ENCODE measurements at regions not wholly inside any gene's neighbourhood (a gene's known extent, or its start where the extent isn't known, plus 50 kb on each side); places are given as distances from the start of the nearest gene placed in this dataset.

DNA sequence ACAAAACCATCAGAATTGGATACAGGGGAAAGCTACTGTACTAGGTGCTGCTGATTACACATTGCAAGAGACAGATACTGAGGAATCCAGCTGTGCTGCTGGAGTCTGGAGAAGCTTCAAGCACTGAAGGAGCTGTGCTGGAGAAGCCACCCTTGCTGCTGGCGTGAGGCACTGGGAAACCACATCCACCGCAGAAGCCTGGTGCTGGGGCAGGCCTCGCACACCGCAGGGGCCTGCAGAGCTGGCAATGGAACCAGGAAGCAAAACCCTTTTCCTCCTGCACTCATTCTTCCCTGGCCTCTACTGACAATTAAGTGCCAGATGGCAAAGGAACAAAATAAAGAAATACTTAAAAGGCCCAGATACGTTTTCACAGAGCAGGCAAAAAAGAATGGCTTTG is 94.4 kb upstream of the MSH6 start:
- WGBS, 2 donors, result 74 to 85% methylated on average over 5 of the region's 5 CpGs
- H3K36me3 ChIP-seq (ENCODE audit: low read depth, missing control alignments), result no peaks in the 10 kb centered on the region
- H3K4me3 ChIP-seq, result no peak overlapping the region
- TF ChIP-seq POLR2A (IDR thresholded peaks at IDR 0.05), result no peak
- no peak for TF ChIP-seq CTCF (IDR thresholded peaks at IDR 0.05)
- H3K9me3 ChIP-seq, result no peaks in the 10 kb centered on the region
- DNase-seq, result no peak
- no peak overlapping the region for H3K27ac ChIP-seq
- intact Hi-C loops (cut with DNase I; ENCODE audit: low total_unique reads), result no loop called here
- H3K4me1 ChIP-seq, result no peaks in the 10 kb centered on the region
- H3K27me3 ChIP-seq, result no peaks in the 10 kb centered on the region

DNA sequence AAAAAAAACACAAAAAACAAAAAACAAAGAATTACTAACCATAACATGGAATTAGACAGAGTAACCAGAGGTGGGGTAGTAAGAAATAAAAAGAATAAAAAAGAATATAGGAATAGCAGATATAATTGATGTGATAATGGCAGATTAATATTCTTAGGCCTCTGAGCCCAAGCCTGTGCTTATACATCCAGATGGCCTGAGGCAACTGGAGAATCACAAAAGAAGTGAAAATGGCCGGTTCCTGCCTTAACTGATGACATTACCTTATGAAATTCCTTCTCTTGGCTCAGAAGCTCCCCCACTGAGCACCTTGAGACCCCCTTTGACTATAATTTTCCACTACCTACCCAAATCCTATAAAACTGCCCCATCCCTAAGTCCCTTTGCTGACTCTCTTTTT is 95.1 kb upstream of the MSH6 start:
- Histone ChIP-seq H3K4me3 (no peak overlapping the region), H3K27me3 (no peaks in the 10 kb centered on the region), H3K4me1 (no peaks in the 10 kb centered on the region), H3K36me3 (ENCODE audit: low read depth, missing control alignments) (no peaks in the 10 kb centered on the region), H3K9me3 (no peaks in the 10 kb centered on the region), H3K27ac (no peak overlapping the region)
- intact Hi-C loops (cut with DNase I; ENCODE audit: low total_unique reads), result no loop called here
- no peak for DNase-seq
- WGBS, 2 donors, result 100% methylated on average over 1 of the region's 1 CpG
- TF ChIP-seq CTCF (IDR thresholded peaks at IDR 0.05) (no peak), POLR2A (IDR thresholded peaks at IDR 0.05) (no peak)

DNA sequence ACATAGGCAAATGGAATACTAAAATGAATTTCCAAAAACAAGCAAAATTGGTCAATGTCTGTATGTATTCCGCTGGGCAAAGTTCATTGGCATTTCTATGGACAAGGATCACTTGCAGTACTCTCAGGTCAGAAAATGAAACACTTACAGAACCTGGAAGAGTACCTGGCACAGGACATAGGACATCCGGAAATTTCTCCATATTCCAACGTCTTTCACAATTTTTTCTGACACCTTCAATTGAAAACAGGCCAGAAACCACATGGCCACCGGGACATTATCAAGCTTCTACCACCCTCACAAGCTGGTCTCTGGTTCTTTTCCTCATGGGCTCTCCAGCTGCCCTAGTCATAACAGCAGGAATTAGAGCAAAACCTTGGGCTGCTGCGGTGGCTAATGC is 96.9 kb upstream of the MSH6 start:
- Histone ChIP-seq H3K4me3 (no peak overlapping the region), H3K36me3 (ENCODE audit: low read depth, missing control alignments) (no peaks in the 10 kb centered on the region), H3K27me3 (no peaks in the 10 kb centered on the region), H3K4me1 (no peaks in the 10 kb centered on the region), H3K9me3 (no peaks in the 10 kb centered on the region), H3K27ac (no peak overlapping the region)
- no peak for DNase-seq
- intact Hi-C loops (cut with DNase I; ENCODE audit: low total_unique reads), result no loop called here
- TF ChIP-seq POLR2A (IDR thresholded peaks at IDR 0.05) (no peak), CTCF (IDR thresholded peaks at IDR 0.05) (no peak)
- 86 to 88% methylated on average over 5 of the region's 5 CpGs for WGBS, 2 donors

- Histone ChIP-seq H3K27me3 (no peaks in the 10 kb centered on the region), H3K36me3 (ENCODE audit: low read depth, missing control alignments) (no peaks in the 10 kb centered on the region), H3K4me1 (no peaks in the 10 kb centered on the region), H3K27ac (no peak overlapping the region), H3K4me3 (no peak overlapping the region), H3K9me3 (no peaks in the 10 kb centered on the region)
- WGBS, 2 donors, result 96 to 97% methylated on average over 8 of the region's 8 CpGs
- intact Hi-C loops (cut with DNase I; ENCODE audit: low total_unique reads), result no loop called here
- TF ChIP-seq POLR2A (IDR thresholded peaks at IDR 0.05) (no peak), CTCF (IDR thresholded peaks at IDR 0.05) (no peak)
- no peak for DNase-seq
Observed at GRCh38 chr2:47682216-47682749, 100.7 kb upstream of the MSH6 start.

DNA sequence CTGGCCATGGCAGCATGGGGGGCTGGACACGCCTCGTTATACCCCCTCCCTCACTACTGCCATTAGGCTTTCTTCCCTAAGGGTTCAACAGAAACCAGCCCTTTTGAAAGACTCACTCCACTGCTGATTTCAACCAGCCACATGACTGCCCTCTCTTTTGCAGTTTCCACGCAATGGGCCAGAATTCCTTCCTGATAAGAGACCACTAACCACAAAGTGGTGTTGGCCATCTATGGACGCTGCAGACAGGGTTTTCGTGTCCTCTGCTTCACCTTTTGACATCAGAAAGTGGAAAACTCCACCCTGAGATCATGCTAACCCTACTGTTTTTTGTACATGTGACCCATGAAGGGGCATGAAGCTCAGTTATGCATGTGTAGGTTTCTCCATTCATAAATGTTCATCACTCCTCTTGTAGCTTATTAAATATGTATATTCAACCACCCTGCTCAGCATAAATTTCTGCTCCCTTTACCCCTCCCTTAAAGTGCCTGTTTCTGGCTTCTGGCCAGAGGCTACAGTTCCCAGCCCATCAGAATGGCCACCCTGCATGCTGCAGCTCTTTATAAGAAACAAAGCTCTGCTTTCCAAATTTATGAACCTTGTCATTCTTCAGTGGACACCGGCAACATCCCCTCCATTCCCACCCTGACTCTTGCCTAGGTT is 105.6 kb upstream of the KCNK12 start:
- Histone ChIP-seq H3K27me3 (no peaks in the 10 kb centered on the region), H3K27ac (no peak overlapping the region), H3K4me1 (no peaks in the 10 kb centered on the region), H3K9me3 (no peaks in the 10 kb centered on the region), H3K36me3 (ENCODE audit: low read depth, missing control alignments) (no peaks in the 10 kb centered on the region), H3K4me3 (no peak overlapping the region)
- WGBS, 2 donors, result 85 to 87% methylated on average over 6 of the region's 6 CpGs
- no peak for DNase-seq
- intact Hi-C loops (cut with DNase I; ENCODE audit: low total_unique reads), result no loop called here
- TF ChIP-seq POLR2A (IDR thresholded peaks at IDR 0.05) (no peak), CTCF (IDR thresholded peaks at IDR 0.05) (no peak)

Measured in testis (tissue), 2 donors.